ENCODE measurements at regions not wholly inside any gene's neighbourhood (a gene's known extent, or its start where the extent isn't known, plus 50 kb on each side); places are given as distances from the start of the nearest gene placed in this dataset.

DNA sequence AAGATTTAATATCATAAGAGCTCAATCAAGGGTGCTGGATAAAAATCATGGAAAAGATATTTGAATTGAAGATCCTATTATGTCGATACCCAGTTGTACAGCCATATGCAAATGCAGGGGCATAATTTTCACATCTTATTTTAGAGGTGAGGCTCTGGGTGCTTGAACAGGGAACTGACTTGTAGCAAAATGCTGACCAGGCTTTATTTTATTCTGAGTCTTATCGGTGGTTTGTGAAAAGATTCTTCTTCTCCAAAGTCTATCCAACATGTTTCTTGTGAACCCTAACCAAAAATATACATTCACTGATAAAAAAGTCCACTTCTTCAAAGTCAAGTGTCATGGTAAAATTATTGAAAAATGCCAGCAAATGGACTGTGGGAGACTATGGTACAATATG lies 475.5 kb upstream of the NEGR1 start:
- no peak for TF ChIP-seq POLR2A (IDR thresholded peaks at IDR 0.05)
- TF ChIP-seq, protein P1, sequence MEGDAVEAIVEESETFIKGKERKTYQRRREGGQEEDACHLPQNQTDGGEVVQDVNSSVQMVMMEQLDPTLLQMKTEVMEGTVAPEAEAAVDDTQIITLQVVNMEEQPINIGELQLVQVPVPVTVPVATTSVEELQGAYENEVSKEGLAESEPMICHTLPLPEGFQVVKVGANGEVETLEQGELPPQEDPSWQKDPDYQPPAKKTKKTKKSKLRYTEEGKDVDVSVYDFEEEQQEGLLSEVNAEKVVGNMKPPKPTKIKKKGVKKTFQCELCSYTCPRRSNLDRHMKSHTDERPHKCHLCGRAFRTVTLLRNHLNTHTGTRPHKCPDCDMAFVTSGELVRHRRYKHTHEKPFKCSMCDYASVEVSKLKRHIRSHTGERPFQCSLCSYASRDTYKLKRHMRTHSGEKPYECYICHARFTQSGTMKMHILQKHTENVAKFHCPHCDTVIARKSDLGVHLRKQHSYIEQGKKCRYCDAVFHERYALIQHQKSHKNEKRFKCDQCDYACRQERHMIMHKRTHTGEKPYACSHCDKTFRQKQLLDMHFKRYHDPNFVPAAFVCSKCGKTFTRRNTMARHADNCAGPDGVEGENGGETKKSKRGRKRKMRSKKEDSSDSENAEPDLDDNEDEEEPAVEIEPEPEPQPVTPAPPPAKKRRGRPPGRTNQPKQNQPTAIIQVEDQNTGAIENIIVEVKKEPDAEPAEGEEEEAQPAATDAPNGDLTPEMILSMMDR (IDR thresholded peaks at IDR 0.05): no peak

All from adrenal gland (tissue), 5 donors.